OCI-LY3 (cell line): ENCODE measurements at regions not wholly inside any gene's neighbourhood (a gene's known extent, or its start where the extent isn't known, plus 50 kb on each side); places are given as distances from the start of the nearest gene placed in this dataset.

Experiments
- CTCF ChIP-seq: fragments of 200-600, 300-600 bp; sonication (generic); IDR thresholded peaks from 2 replicates; pipeline ENCODE4 v1.5.1; 2014; ENCODE audit warnings: antibody characterized with exemption, low read length, low read depth
- EZH2phosphoT487 ChIP-seq: fragments of 200-600 bp; shearing (Covaris generic); IDR thresholded peaks from 2 replicates; pipeline ENCODE4 v1.6.1; 2018; ENCODE audit warnings: antibody characterized with exemption, mixed run types, low read depth

GRCh38 chr2:241946306-241947003 is 76.9 kb downstream of the RTP5 start:
- TF ChIP-seq CTCF (no peak), EZH2phosphoT487 (no peak)
